HFFc6 (cell line): ENCODE measurements at regions not wholly inside any gene's neighbourhood (a gene's known extent, or its start where the extent isn't known, plus 50 kb on each side); places are given as distances from the start of the nearest gene placed in this dataset.

Experiments
- DNase-seq: peaks from one replicate; pipeline ENCODE4 v3.0.0-alpha.2; 2018
- H3K27ac Mint-ChIP-seq: 2 replicates; pipeline ENCODE4 v1.8.0; 2020; ENCODE audit warnings: mild to moderate bottlenecking, mixed read lengths
- H3K27me3 Mint-ChIP-seq: 2 replicates; pipeline ENCODE4 v1.8.0; 2021; ENCODE audit warnings: mild to moderate bottlenecking, moderate library complexity, mixed read lengths; ENCODE audit not compliant: insufficient read depth
- H3K36me3 Mint-ChIP-seq: 2 replicates; pipeline ENCODE4 v1.8.0; 2021; ENCODE audit warnings: low read depth, mixed read lengths
- H3K4me1 Mint-ChIP-seq: 2 replicates; pipeline ENCODE4 v1.8.0; 2020; ENCODE audit warnings: low read depth, mixed read lengths
- H3K4me3 Mint-ChIP-seq: 2 replicates; pipeline ENCODE4 v1.8.0; 2020; ENCODE audit warnings: mild to moderate bottlenecking, moderate library complexity, mixed read lengths
- H3K9me3 Mint-ChIP-seq: 2 replicates; pipeline ENCODE4 v1.8.0; 2020; ENCODE audit warnings: mild to moderate bottlenecking, mixed read lengths
- CTCF ChIP-seq: fragments of 200-600 bp; sonication (generic); IDR thresholded peaks from 2 replicates; pipeline ENCODE4 v1.5.0; 2021; ENCODE audit warnings: antibody characterized with exemption, mild to moderate bottlenecking

GRCh38 chr5:172525996-172526360 lies 71.7 kb upstream of the SH3PXD2B start:
- Mint-ChIP-seq H3K27me3 (peaks cover 45% of the 10 kb centered on the region), H3K4me3 (no peak overlapping the region), H3K9me3 (peaks cover 19% of the 10 kb centered on the region), H3K27ac (no peak overlapping the region), H3K4me1 (no peaks in the 10 kb centered on the region), H3K36me3 (peaks cover 15% of the 10 kb centered on the region)
- no peak for TF ChIP-seq CTCF
- DNase-seq = no peak

- Mint-ChIP-seq H3K4me3 (no peak overlapping the region), H3K27me3 (peaks cover 45% of the 10 kb centered on the region), H3K9me3 (peaks cover 25% of the 10 kb centered on the region), H3K4me1 (no peaks in the 10 kb centered on the region), H3K36me3 (peaks cover 17% of the 10 kb centered on the region), H3K27ac (no peak overlapping the region)
- DNase-seq = no peak
- TF ChIP-seq CTCF = no peak
Measured at GRCh38 chr5:172525307-172525995, 71.1 kb upstream of the SH3PXD2B start.

GRCh38 chr5:172524573-172525021 lies 70.3 kb upstream of the SH3PXD2B start:
- Mint-ChIP-seq H3K4me1 (no peaks in the 10 kb centered on the region), H3K4me3 (no peak overlapping the region), H3K36me3 (peaks cover 17% of the 10 kb centered on the region), H3K27ac (no peak overlapping the region), H3K27me3 (peaks cover 39% of the 10 kb centered on the region), H3K9me3 (peaks cover 29% of the 10 kb centered on the region)
- no peak for TF ChIP-seq CTCF
- DNase-seq = no peak

- DNase-seq = no peak
- H3K36me3 Mint-ChIP-seq = peaks cover 17% of the 10 kb centered on the region
- H3K9me3 Mint-ChIP-seq = peaks cover 27% of the 10 kb centered on the region
- H3K4me3 Mint-ChIP-seq = no peak overlapping the region
- TF ChIP-seq CTCF = no peak
- H3K27ac Mint-ChIP-seq = no peak overlapping the region
- H3K4me1 Mint-ChIP-seq = no peaks in the 10 kb centered on the region
- peaks cover 36% of the 10 kb centered on the region for H3K27me3 Mint-ChIP-seq
Measured at GRCh38 chr5:172523146-172523745, 68.9 kb upstream of the SH3PXD2B start.

- DNase-seq = no peak
- Mint-ChIP-seq H3K9me3 (peaks cover 24% of the 10 kb centered on the region), H3K27ac (no peak overlapping the region), H3K4me1 (no peaks in the 10 kb centered on the region), H3K4me3 (no peak overlapping the region), H3K36me3 (peaks cover 17% of the 10 kb centered on the region), H3K27me3 (peaks cover 25% of the 10 kb centered on the region)
- TF ChIP-seq CTCF = no peak
Measured at GRCh38 chr5:172521338-172521932, 67.1 kb upstream of the SH3PXD2B start.
